ENCODE measurements at regions not wholly inside any gene's neighbourhood (a gene's known extent, or its start where the extent isn't known, plus 50 kb on each side); places are given as distances from the start of the nearest gene placed in this dataset.

- H4K20me1 ChIP-seq (ENCODE audit: insufficient read depth, poor library complexity, severe bottlenecking) = no peaks in the 10 kb centered on the region
- no peaks in the 10 kb centered on the region for H3K9me3 ChIP-seq (ENCODE audit: low read depth)
- H3K79me2 ChIP-seq = no peaks in the 10 kb centered on the region
- TF ChIP-seq CTCF (IDR thresholded peaks at IDR 0.05; ENCODE audit: poor library complexity) (no peak), EZH2 (IDR thresholded peaks at IDR 0.05; ENCODE audit: borderline replicate concordance) (no peak), EZH2phosphoT487 (IDR thresholded peaks at IDR 0.05; ENCODE audit: low read depth, severe bottlenecking, unreplicated experiment) (no peak)
- no peaks in the 10 kb centered on the region for H3K36me3 ChIP-seq (replicated peaks; ENCODE audit: insufficient read depth, low read depth)
- no peak overlapping the region for H3K27ac ChIP-seq
- DNase-seq (ENCODE audit: low spot score) = no peak
- 90% methylated on average over 6 of the region's 6 CpGs for WGBS (ENCODE audit: low lambda C conversion rate, missing lambda C conversion rate)
- H3K27me3 ChIP-seq = no peaks in the 10 kb centered on the region
- H3K4me2 ChIP-seq = no peak overlapping the region
- H3K4me3 ChIP-seq = no peak overlapping the region
- H2AFZ ChIP-seq = no peak overlapping the region
- H3K4me1 ChIP-seq (ENCODE audit: insufficient read depth) = peaks cover 8% of the 10 kb centered on the region
- H3K9me2 ChIP-seq (replicated peaks; ENCODE audit: insufficient read depth) = no peaks in the 10 kb centered on the region
Observed at GRCh38 chr3:72280876-72281275, 495.9 kb upstream of the PROK2 start.

GRCh38 chr3:72279631-72280041 is 494.7 kb upstream of the PROK2 start:
- H3K79me2 ChIP-seq = no peaks in the 10 kb centered on the region
- no peaks in the 10 kb centered on the region for H3K9me2 ChIP-seq (replicated peaks; ENCODE audit: insufficient read depth)
- H3K27me3 ChIP-seq = no peaks in the 10 kb centered on the region
- no peak overlapping the region for H2AFZ ChIP-seq
- no peak overlapping the region for H3K4me3 ChIP-seq
- peak overlapping the region; percentile 65 for H3K4me2 ChIP-seq
- TF ChIP-seq EZH2 (IDR thresholded peaks at IDR 0.05; ENCODE audit: borderline replicate concordance) (no peak), EZH2phosphoT487 (IDR thresholded peaks at IDR 0.05; ENCODE audit: low read depth, severe bottlenecking, unreplicated experiment) (no peak), CTCF (IDR thresholded peaks at IDR 0.05; ENCODE audit: poor library complexity) (no peak)
- no peaks in the 10 kb centered on the region for H4K20me1 ChIP-seq (ENCODE audit: insufficient read depth, poor library complexity, severe bottlenecking)
- H3K36me3 ChIP-seq (replicated peaks; ENCODE audit: insufficient read depth, low read depth) = no peaks in the 10 kb centered on the region
- peak; percentile 36 for DNase-seq (ENCODE audit: low spot score)
- H3K27ac ChIP-seq = peak overlapping the region; percentile 87
- H3K9me3 ChIP-seq (ENCODE audit: low read depth) = no peaks in the 10 kb centered on the region
- WGBS (ENCODE audit: low lambda C conversion rate, missing lambda C conversion rate) = 44% methylated on average over 5 of the region's 6 CpGs
- H3K4me1 ChIP-seq (ENCODE audit: insufficient read depth) = peaks cover 19% of the 10 kb centered on the region

- WGBS (ENCODE audit: low lambda C conversion rate, missing lambda C conversion rate) = 58% methylated on average over 3 of the region's 3 CpGs
- H3K27me3 ChIP-seq = no peaks in the 10 kb centered on the region
- no peaks in the 10 kb centered on the region for H4K20me1 ChIP-seq (ENCODE audit: insufficient read depth, poor library complexity, severe bottlenecking)
- H3K79me2 ChIP-seq = no peaks in the 10 kb centered on the region
- peak; percentile 66 for DNase-seq (ENCODE audit: low spot score)
- no peaks in the 10 kb centered on the region for H3K36me3 ChIP-seq (replicated peaks; ENCODE audit: insufficient read depth, low read depth)
- no peaks in the 10 kb centered on the region for H3K9me3 ChIP-seq (ENCODE audit: low read depth)
- peak overlapping the region; percentile 65 for H3K4me2 ChIP-seq
- no peaks in the 10 kb centered on the region for H3K9me2 ChIP-seq (replicated peaks; ENCODE audit: insufficient read depth)
- H3K4me1 ChIP-seq (ENCODE audit: insufficient read depth) = peaks cover 20% of the 10 kb centered on the region
- no peak for TF ChIP-seq CTCF (IDR thresholded peaks at IDR 0.05; ENCODE audit: poor library complexity)
- TF ChIP-seq EZH2 (IDR thresholded peaks at IDR 0.05; ENCODE audit: borderline replicate concordance) = no peak
- no peak for TF ChIP-seq EZH2phosphoT487 (IDR thresholded peaks at IDR 0.05; ENCODE audit: low read depth, severe bottlenecking, unreplicated experiment)
- no peak overlapping the region for H2AFZ ChIP-seq
- no peak overlapping the region for H3K4me3 ChIP-seq
- peak overlapping the region; percentile 87 for H3K27ac ChIP-seq
Observed at GRCh38 chr3:72279068-72279604, 494.2 kb upstream of the PROK2 start.

Measured in hepatocyte (in vitro differentiated cells).